GM23338 (cell line): ENCODE measurements at regions not wholly inside any gene's neighbourhood (a gene's known extent, or its start where the extent isn't known, plus 50 kb on each side); places are given as distances from the start of the nearest gene placed in this dataset.

Experiments used
- ATAC-seq: fragments of 200-7000 bp; cut with Tn5 transposase; 3 replicates; pipeline ENCODE4 v1.9.1; 2020
- DNase-seq: peaks from one replicate; pipeline ENCODE4 v3.0.0-alpha.2; 2015; ENCODE audit warnings: low spot score
- H2AFZ ChIP-seq: fragments of 200-600 bp; sonication (generic); 2 replicates; pipeline ENCODE4 v1.8.0; 2016; ENCODE audit warnings: antibody characterized with exemption, mild to moderate bottlenecking, moderate library complexity
- H3F3A ChIP-seq: fragments of 200-600 bp; sonication (generic); replicated peaks from 2 replicates; pipeline ENCODE4 v1.8.0; 2017; ENCODE audit warnings: antibody characterized with exemption, mixed run types, low read depth
- H3K27ac ChIP-seq: fragments of 200-600 bp; sonication (generic); 2 replicates; pipeline ENCODE4 v1.6.1; 2016; ENCODE audit warnings: low read depth
- H3K27me3 ChIP-seq: fragments of 200-600 bp; sonication (generic); 2 replicates; pipeline ENCODE4 v1.8.0; 2016; ENCODE audit warnings: mild to moderate bottlenecking, mixed run types, moderate library complexity; ENCODE audit not compliant: insufficient read depth
- H3K36me3 ChIP-seq: fragments of 200-600 bp; sonication (generic); 2 replicates; pipeline ENCODE4 v1.8.0; 2016; ENCODE audit warnings: mild to moderate bottlenecking; ENCODE audit not compliant: insufficient read depth
- H3K4me1 ChIP-seq: fragments of 200-600 bp; sonication (generic); 2 replicates; pipeline ENCODE4 v1.8.0; 2016; ENCODE audit warnings: mild to moderate bottlenecking, moderate library complexity; ENCODE audit not compliant: insufficient read depth
- H3K4me2 ChIP-seq: fragments of 200-600 bp; sonication (generic); 2 replicates; pipeline ENCODE4 v1.7.1; 2017; ENCODE audit warnings: mixed run types
- H3K4me3 ChIP-seq: fragments of 200-600 bp; sonication (generic); 2 replicates; pipeline ENCODE4 v1.6.1; 2016; ENCODE audit warnings: mixed run types
- H3K79me2 ChIP-seq: fragments of 200-600 bp; sonication (generic); replicated peaks from 2 replicates; pipeline ENCODE4 v1.8.0; 2017; ENCODE audit warnings: mild to moderate bottlenecking; ENCODE audit not compliant: insufficient read depth
- H3K9me2 ChIP-seq: fragments of 200-600 bp; sonication (generic); 2 replicates; pipeline ENCODE4 v1.8.0; 2017; ENCODE audit not compliant: insufficient read depth
- H4K20me1 ChIP-seq: fragments of 200-600 bp; sonication (generic); replicated peaks from 2 replicates; pipeline ENCODE4 v1.8.0; 2017; ENCODE audit warnings: mild to moderate bottlenecking; ENCODE audit not compliant: insufficient read depth
- H3K27ac Mint-ChIP-seq: 2 replicates; pipeline ENCODE4 v1.8.0; 2020; ENCODE audit warnings: inconsistent platforms, mild to moderate bottlenecking, moderate library complexity, mixed read lengths
- H3K27me3 Mint-ChIP-seq: 3 replicates; pipeline ENCODE4 v1.8.0; 2022; ENCODE audit warnings: low read depth, mild to moderate bottlenecking, moderate library complexity, mixed read lengths, inconsistent platforms; ENCODE audit not compliant: insufficient read depth, poor library complexity
- H3K36me3 Mint-ChIP-seq: 3 replicates; pipeline ENCODE4 v1.8.0; 2021; ENCODE audit warnings: low read depth, mild to moderate bottlenecking, inconsistent platforms, moderate library complexity, mixed read lengths
- H3K4me1 Mint-ChIP-seq: 3 replicates; pipeline ENCODE4 v1.8.0; 2020; ENCODE audit warnings: mild to moderate bottlenecking, inconsistent platforms, mixed read lengths
- H3K4me3 Mint-ChIP-seq: 3 replicates; pipeline ENCODE4 v1.8.0; 2021; ENCODE audit warnings: moderate library complexity, mild to moderate bottlenecking, inconsistent platforms, mixed read lengths
- H3K9me3 Mint-ChIP-seq: 3 replicates; pipeline ENCODE4 v1.8.0; 2020; ENCODE audit warnings: moderate library complexity, mild to moderate bottlenecking, inconsistent platforms, mixed read lengths
- CREB1 ChIP-seq: fragments of 250-450 bp; sonication (Bioruptor Pico); IDR thresholded peaks from 2 replicates; pipeline ENCODE4 v1.5.0; 2020; ENCODE audit warnings: low read depth, mild to moderate bottlenecking, moderate library complexity
- CTCF ChIP-seq, 2 experiments: fragments of 200-600 bp in 1 of 2; sonication (generic) in 1 of 2; conservative IDR thresholded peaks; 2 replicates each; pipeline versions ENCODE4 v1.5.1 to v1.6.1; 2016 to 2017; ENCODE audit warnings: antibody characterized with exemption in 2 of 2, low read depth in 2 of 2, mild to moderate bottlenecking in 2 of 2, moderate library complexity in 1 of 2
- EZH2 ChIP-seq: fragments of 200-600 bp; sonication (generic); IDR thresholded peaks from one replicate; pipeline ENCODE4 v1.8.0; 2017; ENCODE audit warnings: antibody characterized with exemption, mild to moderate bottlenecking, low read depth; ENCODE audit not compliant: unreplicated experiment
- EZH2phosphoT487 ChIP-seq: fragments of 200-600 bp; sonication (generic); IDR thresholded peaks from one replicate; pipeline ENCODE4 v1.8.1; 2018; ENCODE audit warnings: antibody characterized with exemption; ENCODE audit not compliant: unreplicated experiment
- JUNB ChIP-seq: IDR thresholded peaks from one replicate; pipeline ENCODE4 v1.6.1; 2016; ENCODE audit warnings: antibody characterized with exemption; ENCODE audit not compliant: unreplicated experiment
- NANOG ChIP-seq: IDR thresholded peaks from 2 replicates; pipeline ENCODE4 v1.6.1; 2016; ENCODE audit warnings: antibody characterized with exemption, borderline replicate concordance
- POLR2AphosphoS5 ChIP-seq: IDR thresholded peaks from 2 replicates; pipeline ENCODE4 v1.6.1; 2016; ENCODE audit warnings: antibody characterized with exemption, low read depth
- REST ChIP-seq: IDR thresholded peaks from one replicate; pipeline ENCODE4 v1.6.1; 2018; ENCODE audit warnings: antibody characterized with exemption; ENCODE audit not compliant: unreplicated experiment
- STAT1 ChIP-seq: IDR thresholded peaks from one replicate; pipeline ENCODE4 v1.6.1; 2016; ENCODE audit warnings: antibody characterized with exemption; ENCODE audit not compliant: unreplicated experiment
- TF ChIP-seq, protein P1 (sequence below): fragments of 250-450 bp; sonication (Bioruptor Pico); IDR thresholded peaks from 2 replicates; pipeline ENCODE4 v1.5.0; 2020; ENCODE audit warnings: mild to moderate bottlenecking, moderate library complexity

- TF ChIP-seq CREB1 (CRISPR knock-in tag) (no peak), STAT1 (no peak), CTCF (conservative IDR thresholded peaks at IDR 0.05; ENCODE audit: low read depth in 2 of 2) (no peak), EZH2phosphoT487 (no peak)
Observed at GRCh38 chrX:82087699-82088098, 885.8 kb downstream of the SH3BGRL start (continued).

DNA sequence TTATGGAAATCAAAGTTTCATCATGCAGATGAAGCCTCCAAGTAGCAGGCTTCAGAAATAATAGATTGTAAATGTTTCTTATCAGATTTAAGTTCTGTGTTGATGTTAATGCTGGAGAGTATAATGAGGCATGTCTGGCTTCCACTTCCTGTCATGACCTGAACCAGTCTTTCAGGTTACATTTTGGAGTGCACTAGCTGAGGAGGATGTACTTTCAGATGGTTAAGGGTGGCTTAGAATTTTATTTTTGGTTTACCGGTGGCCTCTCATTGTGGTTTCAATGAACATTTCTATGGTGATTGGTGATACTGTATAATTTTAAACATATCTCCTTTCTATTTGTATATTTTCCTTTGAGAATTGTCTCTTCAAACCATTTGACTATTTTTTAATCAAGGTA lies 890.4 kb downstream of the SH3BGRL start:
- Histone ChIP-seq H4K20me1 (no peaks in the 10 kb centered on the region), H3K4me2 (no peak overlapping the region), H3K4me1 (no peaks in the 10 kb centered on the region), H3K27ac (no peak overlapping the region), H2AFZ (no peak overlapping the region), H3K4me3 (no peak overlapping the region), H3K36me3 (no peaks in the 10 kb centered on the region), H3K27me3 (no peaks in the 10 kb centered on the region), H3F3A (no peaks in the 10 kb centered on the region), H3K9me2 (no peaks in the 10 kb centered on the region), H3K79me2 (no peaks in the 10 kb centered on the region)
- Mint-ChIP-seq H3K4me1 (no peaks in the 10 kb centered on the region), H3K36me3 (no peaks in the 10 kb centered on the region), H3K4me3 (no peak overlapping the region), H3K27ac (no peak overlapping the region), H3K27me3 (no peaks in the 10 kb centered on the region), H3K9me3 (peaks cover 19% of the 10 kb centered on the region)
- DNase-seq (no peak), ATAC-seq (no peak)
- TF ChIP-seq CTCF (conservative IDR thresholded peaks at IDR 0.05; ENCODE audit: low read depth in 2 of 2): no peak
- no peak for TF ChIP-seq REST
- TF ChIP-seq NANOG: no peak
- no peak for TF ChIP-seq STAT1
- TF ChIP-seq CREB1 (CRISPR knock-in tag): no peak
- TF ChIP-seq, protein P1, sequence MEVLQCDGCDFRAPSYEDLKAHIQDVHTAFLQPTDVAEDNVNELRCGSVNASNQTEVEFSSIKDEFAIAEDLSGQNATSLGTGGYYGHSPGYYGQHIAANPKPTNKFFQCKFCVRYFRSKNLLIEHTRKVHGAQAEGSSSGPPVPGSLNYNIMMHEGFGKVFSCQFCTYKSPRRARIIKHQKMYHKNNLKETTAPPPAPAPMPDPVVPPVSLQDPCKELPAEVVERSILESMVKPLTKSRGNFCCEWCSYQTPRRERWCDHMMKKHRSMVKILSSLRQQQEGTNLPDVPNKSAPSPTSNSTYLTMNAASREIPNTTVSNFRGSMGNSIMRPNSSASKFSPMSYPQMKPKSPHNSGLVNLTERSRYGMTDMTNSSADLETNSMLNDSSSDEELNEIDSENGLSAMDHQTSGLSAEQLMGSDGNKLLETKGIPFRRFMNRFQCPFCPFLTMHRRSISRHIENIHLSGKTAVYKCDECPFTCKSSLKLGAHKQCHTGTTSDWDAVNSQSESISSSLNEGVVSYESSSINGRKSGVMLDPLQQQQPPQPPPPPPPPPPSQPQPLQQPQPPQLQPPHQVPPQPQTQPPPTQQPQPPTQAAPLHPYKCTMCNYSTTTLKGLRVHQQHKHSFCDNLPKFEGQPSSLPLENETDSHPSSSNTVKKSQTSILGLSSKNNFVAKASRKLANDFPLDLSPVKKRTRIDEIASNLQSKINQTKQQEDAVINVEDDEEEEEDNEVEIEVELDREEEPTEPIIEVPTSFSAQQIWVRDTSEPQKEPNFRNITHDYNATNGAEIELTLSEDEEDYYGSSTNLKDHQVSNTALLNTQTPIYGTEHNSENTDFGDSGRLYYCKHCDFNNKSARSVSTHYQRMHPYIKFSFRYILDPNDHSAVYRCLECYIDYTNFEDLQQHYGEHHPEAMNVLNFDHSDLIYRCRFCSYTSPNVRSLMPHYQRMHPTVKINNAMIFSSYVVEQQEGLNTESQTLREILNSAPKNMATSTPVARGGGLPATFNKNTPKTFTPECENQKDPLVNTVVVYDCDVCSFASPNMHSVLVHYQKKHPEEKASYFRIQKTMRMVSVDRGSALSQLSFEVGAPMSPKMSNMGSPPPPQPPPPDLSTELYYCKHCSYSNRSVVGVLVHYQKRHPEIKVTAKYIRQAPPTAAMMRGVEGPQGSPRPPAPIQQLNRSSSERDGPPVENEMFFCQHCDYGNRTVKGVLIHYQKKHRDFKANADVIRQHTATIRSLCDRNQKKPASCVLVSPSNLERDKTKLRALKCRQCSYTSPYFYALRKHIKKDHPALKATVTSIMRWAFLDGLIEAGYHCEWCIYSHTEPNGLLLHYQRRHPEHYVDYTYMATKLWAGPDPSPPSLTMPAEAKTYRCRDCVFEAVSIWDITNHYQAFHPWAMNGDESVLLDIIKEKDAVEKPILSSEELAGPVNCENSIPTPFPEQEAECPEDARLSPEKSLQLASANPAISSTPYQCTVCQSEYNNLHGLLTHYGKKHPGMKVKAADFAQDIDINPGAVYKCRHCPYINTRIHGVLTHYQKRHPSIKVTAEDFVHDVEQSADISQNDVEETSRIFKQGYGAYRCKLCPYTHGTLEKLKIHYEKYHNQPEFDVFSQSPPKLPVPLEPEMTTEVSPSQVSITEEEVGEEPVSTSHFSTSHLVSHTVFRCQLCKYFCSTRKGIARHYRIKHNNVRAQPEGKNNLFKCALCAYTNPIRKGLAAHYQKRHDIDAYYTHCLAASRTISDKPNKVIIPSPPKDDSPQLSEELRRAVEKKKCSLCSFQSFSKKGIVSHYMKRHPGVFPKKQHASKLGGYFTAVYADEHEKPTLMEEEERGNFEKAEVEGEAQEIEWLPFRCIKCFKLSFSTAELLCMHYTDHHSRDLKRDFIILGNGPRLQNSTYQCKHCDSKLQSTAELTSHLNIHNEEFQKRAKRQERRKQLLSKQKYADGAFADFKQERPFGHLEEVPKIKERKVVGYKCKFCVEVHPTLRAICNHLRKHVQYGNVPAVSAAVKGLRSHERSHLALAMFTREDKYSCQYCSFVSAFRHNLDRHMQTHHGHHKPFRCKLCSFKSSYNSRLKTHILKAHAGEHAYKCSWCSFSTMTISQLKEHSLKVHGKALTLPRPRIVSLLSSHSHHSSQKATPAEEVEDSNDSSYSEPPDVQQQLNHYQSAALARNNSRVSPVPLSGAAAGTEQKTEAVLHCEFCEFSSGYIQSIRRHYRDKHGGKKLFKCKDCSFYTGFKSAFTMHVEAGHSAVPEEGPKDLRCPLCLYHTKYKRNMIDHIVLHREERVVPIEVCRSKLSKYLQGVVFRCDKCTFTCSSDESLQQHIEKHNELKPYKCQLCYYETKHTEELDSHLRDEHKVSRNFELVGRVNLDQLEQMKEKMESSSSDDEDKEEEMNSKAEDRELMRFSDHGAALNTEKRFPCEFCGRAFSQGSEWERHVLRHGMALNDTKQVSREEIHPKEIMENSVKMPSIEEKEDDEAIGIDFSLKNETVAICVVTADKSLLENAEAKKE (CRISPR knock-in tag): no peak
- no peak for TF ChIP-seq POLR2AphosphoS5
- TF ChIP-seq JUNB: no peak
- TF ChIP-seq EZH2: no peak
- no peak for TF ChIP-seq EZH2phosphoT487
